ENCODE measurements at regions not wholly inside any gene's neighbourhood (a gene's known extent, or its start where the extent isn't known, plus 50 kb on each side); places are given as distances from the start of the nearest gene placed in this dataset.
A peak's percentile ranks its signal among the peaks of the same experiment; 100 is the strongest.

DNA sequence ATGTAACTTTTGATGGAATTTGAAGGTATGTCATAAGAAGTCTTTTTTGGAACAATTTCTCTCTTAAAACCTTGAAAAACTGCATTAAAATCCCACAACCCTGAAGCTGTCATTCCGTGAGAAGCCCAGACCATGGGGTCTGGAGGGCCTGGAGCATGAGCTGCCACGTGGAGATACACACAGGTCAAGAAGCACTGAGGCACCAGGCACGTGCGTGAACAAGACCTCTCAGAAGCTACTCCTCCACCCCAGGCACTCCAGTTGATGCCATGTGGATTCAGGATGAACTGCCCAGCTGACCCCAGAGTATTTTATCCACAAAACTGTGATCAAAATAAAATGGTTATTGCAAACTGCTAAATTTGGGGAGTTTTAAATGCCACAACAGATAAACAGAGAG is 227.5 kb upstream of the BRINP1 start:
- no peak for DNase-seq

DNA sequence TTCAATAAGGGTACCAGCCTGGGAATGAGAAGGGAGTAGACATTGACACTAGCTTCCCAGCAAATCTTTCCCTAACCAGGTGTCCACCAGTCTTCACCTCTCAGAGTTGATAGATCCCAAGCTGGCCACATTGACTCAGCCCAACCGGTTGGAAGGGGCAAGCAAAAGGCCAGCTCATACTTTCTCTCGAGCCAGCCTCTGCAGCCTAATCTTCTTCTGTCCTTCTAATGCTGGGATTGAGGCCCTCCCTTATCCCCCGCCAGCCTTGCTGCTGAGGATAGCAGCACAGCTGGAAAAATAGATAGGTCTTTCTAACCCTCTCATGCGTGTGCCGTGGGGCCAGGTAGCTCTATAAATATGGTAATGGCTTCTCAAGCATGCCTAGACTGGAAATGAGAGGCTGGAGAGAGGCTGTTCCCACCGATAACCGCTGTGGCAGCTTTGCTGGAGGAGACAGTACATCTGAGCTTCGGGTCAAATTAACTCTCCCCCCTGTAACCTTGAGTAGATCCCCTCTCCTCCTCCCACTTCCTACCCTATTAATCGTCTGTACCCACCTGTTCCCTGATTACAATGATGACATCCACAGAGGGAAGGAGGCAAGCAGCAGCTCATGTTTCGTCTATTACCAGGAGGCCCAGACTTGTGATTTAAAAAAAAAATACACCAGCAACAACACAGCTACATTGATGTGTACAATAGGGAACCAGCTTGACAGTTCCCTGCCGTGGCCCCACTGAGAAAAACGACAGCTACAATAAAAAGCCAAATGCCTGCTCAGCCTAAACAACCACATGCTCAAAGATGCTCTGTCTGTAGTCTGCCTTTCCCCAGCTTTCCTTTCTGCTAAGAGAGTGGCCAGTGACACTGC is 219.9 kb upstream of the BRINP1 start:
- no peak for DNase-seq

DNA sequence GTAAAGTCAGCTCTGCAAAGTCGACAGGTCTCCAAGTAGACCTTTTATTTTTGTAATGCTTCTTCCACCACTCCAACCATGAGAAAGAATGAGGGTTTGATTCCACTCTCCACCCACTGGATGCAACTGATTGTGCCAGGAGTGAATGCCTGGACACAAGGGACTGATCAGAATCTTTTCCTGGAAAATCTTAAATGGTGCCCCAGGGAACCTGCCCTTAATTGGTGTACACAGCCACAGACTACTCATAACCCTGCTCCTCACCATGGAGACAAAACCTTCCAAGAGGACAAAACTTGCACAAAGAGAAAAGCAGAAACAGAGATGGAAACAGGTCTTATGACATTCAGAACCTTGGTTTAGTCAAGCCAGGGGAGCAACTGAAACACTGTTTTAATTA is 208.6 kb upstream of the BRINP1 start:
- DNase-seq: no peak

DNA sequence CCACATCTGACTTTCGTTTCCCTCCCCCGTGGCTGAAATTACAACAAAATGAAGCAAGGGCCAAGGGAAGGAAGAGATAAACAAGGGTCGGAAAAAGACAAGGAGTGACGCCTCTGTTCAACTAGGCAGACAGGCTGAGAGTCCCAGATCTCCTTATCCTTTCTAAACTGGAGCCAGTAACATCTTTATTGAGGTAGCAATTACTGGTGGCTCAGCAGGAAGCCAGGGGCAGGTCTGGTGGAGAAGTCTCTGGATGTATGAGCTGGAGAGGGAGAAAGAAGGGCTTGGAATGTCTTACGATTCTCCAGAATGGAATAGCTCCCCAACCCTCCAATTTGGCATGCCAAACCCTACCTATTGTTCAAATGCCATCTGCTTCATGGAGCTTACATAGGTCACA is 190.8 kb upstream of the BRINP1 start:
- no peak for DNase-seq

DNA sequence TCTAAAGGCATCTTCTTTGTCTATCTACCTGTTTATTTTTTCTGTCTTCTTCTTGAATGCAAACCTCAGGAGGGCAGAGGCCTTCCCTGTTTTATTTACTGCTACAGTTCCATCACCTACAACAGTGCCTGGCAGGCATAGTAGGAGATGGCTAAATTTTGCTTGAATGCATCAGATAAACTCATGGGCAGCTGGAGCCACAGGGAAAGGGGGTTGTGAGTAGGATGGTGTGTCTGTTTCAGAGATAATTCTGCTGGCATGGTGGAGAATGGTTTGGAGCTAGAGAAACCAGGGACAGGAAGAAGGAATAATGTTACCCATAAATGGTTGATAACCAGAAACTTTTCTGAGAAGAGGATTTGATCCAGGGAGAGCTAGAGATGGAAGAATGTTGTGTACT is 189.8 kb upstream of the BRINP1 start:
- no peak for DNase-seq

DNA sequence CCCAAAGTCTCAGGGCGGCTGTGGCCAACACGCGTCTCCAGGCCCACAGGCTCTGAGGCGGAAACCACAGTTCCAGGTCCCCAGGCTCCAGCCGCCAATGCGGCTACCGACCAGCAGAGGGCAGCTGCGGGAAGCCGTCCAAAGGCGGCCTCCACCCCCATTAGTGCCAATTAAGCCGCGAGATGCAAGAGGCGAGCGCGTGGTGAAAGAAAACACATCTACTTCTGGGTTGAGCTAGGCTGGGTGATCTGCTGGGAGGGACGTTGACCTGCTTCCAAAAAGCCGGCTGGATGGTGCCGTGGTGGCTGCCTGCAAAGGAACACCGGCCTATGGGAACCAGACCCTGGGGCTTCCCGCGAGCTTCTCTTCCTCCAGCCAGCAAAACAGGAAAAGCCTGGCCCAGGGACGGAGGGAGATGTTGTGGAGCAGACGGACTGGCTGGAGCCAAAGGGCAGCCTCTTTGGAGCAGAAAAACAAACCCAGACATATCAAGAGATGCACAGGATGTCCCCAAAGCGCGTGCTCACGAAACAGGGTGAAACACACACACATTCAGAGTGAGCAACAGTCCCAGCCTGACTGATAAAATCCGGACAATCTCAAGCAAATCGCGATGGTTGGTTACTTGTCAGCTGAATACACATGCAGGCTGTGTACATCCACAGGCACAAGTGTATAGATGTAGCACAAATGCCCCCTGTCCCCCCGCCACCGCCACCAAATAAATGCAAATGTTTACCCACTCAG is 187.1 kb upstream of the BRINP1 start:
- DNase-seq: peak in 1 of 2 experiments; percentile 29

DNA sequence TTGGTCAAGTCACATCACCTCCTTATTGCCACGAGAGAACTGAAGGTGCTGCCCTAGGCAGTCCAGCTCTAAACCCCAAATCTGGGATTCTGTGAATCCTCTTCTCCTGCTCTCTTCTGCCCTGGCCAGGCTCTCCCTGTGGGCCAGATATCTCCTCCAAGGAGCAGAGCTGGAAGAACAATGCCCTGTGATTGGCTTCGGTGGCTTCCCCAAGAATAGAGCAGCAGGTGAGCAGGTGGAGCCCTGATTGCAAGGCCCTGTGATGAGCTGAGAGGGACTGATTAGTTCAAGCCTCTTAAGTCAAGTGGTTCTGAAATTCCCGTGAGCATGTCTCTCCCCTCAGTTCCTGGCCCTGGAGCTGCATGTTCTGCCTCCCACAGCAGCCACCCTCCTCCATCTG is 175.3 kb upstream of the BRINP1 start:
- DNase-seq: no peak

DNA sequence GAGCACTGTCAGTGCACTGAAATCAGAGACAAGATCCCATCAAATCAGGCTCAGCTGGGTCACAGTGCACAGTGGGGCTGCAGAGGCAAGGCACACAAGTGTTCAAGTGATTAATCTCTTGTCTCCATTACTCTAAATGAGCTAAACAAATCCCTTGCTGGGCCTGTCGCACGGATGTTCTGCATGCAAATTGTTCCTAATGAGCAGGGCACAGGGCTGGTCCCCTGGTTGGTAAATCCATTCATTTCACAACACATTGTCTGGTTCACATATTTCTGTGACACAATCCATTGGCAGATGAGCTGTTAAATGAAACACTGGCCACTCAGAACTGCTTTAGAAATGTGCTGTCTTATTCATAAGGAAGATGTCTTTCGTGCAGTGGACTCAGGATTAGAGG is 167.9 kb upstream of the BRINP1 start:
- no peak for DNase-seq

DNA sequence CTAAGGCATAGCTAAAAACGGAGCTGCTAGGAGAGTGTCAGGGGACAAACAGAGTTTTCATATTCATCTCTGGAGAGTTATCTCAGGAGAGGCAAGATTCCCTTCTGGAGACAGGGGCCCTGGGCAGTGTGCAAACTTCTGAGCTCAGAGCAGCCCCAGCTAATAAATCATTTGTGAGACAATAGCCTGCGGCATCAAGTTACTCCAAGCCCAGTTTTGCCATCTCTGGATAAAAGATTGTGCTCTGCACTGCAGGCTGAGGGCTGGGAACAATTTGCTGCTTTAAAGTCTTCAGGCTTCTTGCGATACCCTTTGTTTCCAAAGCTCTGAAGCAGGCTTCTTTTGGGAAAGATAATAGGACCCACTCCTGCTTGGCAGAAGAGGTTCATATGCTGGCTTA is 164.3 kb upstream of the BRINP1 start:
- no peak for DNase-seq

DNA sequence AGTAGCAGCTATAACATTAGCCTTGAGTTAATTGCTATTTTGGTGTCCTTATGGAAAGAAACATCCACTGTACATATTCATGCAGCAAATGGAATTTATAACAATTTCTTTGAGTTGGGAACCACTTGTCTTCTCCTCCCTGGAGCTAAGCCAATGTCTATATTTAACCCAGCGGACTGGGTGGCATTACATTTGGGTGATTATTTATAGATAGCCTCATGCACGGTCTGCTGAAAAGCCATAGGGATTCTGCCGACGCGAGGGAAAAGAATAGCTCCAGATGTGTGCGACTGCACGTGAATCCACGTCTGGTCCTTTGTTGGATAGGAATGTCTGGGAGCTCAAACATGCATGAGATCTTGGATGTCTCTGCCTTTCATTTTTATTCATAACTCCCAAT is 157.5 kb upstream of the BRINP1 start:
- no peak for DNase-seq

DNA sequence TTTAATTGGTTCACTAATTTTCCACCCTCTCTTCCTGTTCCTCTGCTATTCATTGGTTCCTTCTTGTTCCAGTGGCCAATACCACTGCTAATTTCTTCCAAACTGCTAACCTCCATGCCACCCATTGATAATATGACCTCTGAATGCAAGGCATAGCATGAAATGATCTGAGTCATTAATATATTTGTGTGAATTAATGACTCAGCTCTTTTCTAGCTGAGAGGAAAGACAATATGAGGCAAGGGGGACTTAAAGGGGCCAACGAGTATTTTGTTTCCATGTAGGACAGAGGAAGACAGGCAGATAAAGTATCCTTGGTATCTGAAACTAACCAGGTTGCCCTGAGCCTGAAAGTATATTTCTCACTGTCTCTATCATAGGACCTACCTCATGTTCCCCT is 154.3 kb upstream of the BRINP1 start:
- DNase-seq: no peak

DNA sequence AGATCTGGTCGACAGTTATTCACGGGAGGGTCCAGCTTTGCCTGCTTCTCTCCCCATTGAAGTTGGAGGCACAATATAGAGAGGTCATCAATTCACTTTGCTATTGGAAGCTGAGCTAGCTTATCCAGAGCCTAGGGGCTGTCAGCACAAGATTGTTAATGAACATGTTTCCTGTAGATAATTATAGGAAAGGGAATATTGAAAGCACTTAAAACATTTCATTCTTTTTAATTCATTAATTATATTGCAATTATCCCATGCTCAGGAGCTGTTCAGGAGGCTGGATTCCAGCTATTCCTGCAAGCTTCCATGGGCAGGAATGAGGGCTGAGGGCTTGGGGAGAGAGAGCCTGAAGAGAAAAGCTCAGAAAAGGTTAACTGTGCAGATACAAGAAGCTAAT is 153.1 kb upstream of the BRINP1 start:
- no peak for DNase-seq

DNA sequence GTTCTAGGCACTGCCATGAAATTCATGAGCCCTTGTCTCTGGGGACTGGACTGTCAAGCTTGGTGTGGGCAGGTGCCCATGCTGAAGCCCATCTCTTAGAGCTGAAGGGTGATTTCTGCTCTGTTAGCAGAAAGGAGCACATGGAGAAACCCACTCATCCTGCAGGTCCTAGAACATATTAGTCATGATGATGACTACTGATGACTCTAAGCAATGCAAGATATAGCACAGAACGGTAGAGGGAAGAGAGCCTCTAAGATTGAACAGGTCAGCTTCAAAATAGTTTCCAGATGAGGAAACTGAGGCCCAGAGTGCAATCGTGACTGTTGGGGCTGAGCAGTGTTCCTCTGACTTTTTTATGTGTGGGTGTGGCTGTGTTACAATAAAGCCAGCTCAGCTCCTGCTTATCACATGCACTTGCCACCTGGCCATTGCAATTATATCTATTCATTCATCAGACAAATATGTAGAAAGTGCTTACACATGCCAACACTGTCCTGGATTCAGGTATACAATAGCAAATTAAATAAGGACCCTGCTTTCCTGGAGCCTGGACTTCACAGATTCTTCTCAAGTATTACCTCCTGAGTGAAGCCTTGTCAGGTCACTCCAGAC is 140.2 kb upstream of the BRINP1 start:
- DNase-seq: no peak

DNA sequence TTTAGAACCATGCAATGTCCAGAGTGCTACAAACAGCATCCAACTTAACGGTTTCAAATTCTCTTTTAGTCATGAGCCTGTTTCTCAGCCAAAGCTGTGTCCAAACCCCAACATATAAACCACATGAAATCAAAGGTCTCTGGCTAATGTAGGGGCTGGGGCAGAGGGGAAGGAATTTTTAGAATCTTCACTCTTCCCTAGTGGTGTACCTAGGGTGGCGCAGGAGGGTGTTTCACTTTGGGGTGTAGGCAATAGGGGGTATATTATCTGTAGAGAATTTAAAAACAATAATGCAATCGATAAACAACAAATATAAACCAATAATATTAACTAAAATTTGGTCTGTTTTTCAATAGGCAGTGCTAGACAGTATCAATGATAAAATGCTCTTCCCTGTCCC is 132.1 kb upstream of the BRINP1 start:
- no peak for DNase-seq

DNA sequence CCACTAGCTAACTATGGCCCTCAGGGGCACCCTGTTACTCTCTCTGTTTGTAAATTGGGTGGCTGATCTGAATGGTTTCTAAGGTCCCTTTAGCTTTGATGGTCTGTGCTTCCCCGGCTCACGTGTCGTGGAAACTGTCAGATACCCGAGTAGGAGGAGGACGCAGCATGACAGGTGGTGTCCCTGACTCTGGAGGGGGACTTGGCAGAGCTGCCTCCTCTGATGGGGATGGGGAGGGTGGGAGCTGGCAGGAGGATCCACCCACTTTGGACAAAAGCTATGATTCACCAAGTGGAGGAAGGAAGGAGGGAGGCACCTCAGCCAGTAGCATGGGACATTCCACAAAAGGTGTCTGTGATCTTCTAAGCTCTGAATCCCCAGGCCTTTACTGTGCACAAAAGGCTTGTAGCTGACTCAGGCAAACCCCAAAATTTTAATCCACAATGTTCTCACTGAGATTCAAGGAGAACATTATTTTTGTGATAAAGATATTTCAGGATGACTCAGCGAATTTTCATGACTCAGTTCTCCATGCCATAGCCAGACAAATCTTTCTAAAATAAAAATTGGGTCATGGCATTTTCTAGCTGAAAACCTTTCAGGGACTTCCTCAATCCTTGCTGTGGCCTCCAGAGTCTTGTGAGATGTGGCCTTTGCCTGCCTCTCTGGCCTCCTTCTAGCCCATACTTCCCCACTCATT is 131.0 kb upstream of the BRINP1 start:
- no peak for DNase-seq

DNA sequence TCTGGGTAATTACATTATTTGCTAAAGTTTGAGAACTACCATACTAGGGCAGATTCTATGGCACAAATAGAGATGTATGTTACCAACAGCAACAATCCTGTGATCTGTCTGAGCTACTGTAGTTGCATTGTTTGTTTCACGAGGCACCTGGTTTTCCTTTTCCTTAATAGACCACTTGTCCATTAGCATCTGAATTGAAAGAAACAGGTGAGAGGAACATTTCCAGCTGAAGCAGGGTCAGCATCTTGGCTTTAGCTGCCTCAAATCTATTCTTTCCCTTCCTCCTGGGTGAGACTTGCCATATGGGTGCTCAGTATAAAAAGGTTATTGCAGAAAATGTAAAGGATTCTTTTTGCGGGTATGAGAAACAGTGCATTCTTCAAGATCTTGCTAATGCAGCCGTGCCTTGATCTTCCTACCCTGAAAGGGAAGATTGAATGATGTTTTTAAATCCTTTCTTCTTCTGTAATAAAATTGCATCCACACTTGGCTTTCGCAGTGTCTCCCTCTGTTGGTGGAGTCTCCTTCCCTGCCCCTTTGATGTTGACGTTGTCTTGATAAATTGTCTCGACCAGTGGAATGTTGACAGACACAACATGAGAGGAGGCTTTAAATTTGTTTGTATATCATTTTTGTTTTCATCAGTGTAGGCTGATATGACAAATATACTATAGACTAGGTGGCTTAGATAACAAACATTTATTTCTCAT is 118.0 kb upstream of the BRINP1 start:
- DNase-seq: no peak

DNA sequence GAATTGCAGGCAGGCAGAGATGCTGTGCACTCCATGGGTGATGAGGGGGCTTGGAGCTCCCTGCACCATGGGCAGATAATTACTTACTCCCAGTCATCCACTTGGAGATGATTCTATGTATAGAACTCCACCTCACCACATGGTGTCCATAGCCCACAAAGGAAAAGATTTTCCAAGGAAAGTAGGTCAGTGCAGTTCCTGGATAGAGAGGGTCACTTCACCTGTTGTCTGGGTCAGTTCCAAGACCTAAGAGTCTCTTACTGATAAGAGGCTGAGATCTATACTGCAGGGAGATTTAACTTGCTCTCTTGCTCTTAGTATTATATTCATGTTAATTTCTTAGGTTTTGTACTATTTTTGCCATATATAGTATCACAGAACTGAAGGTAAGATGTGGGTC is 113.9 kb upstream of the BRINP1 start:
- DNase-seq: no peak

DNA sequence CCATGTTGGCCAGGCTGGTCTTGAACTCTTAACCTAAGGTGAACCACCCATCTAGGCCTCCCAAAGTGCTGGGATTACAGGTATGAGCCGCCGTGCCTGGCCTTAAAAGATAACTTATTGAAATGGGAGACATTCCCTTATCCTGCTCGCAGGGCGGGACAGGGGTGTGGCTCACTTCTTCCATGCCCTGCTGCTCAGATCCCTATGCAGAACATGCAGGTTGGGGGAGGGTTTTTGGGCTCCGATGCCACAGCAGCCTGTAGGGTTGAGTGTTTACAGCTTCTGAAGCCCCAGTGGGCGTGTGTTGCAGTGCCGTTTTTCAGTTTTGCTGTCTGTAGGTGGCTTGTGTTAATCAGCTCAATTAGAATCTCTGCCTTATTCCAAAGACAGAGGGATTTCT is 108.0 kb upstream of the BRINP1 start:
- DNase-seq: no peak

DNA sequence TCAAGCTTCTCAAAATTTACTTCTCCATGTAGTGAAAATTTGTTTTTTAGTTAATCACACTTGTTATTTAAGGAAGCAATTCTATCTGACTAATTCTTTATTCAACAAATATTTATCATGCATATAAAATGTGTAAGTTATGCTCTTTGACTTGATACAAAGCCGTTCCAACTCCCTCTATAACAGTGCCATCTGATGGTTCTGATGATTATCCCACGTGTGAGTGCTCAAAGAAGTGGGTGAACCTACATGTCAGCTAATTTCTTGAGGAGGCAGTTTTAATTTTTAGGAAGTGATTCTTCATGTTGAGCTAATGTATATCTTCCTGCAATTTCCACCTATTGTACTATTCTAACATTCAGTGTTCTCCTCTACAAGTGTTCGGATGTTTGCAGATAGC is 88.8 kb upstream of the BRINP1 start:
- no peak for DNase-seq

DNA sequence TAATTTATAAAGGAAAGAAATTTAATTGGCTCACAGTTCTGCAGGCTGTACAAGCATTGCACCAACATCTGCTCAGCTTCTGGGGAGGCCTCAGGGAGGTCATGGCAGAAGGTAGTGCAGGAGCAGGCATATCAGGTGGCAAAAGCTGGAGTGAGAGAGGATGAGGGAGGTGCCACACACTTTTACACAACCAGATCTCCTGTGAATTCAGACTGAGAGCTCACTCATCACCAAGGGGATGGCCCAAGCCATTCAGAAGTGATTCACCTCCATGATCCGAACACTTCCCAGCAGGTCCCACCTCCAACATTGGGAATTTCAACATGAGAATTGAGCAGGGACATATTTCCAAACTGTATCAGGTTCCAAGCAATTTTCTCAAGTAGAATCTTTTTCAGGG is 84.7 kb upstream of the BRINP1 start:
- DNase-seq: no peak

DNA sequence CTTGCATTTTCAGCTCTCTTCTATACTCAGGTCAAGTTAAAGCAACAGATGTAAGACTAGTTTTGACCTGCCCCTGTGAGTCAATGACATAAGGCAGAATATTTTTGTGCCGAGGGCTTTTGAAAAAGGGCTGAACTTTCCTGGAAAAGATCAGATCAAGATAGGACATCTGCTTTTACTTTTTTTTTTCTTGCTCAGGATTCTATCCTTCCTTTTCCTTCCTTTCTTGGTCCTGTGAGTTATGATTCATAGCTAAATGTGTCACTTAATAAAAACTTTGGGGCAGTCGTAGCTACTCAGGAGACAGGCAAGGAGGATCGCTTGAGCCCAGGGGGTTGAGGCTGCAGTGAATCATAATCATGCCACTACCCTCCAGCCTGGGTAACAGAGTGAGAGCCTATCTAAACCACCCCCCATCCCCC is 84.3 kb upstream of the BRINP1 start:
- no peak for DNase-seq

DNA sequence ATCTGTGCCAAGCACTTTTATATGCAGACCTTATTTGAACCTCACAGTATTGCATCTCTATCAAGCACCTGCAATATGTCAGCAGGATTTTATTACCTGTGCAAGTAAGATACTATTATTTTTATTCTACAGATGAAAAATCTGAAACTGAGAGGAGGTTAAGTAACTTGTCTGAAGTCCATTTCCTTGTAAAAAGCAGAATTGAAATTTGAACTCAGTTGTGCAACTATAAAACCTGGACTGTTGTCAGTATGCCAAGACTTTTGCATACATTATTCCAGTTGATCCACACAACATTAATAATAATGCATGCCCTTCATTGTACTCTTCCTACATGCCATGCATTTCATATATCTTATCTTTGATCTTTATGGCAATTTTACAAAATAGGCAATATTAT is 82.2 kb upstream of the BRINP1 start:
- DNase-seq: no peak

DNA sequence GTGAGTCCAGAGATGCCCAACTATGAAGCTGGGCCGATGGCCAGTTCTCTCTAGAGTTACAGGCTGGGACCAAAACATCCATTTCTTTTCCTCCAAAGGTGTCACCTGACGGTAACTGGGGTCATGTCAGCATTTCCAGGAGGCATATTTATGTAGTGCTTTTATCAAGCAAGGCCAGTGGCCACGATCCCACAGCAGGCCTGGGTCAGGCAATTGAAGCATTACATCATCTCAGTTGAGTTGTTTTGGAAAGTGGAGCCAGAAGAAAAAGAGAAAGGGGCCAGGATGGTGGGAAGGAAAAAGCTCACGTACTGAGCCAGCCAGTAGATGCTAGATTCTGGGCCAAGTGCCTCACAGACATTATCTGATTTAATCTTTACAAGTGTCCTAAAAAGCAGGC is 73.9 kb upstream of the BRINP1 start:
- no peak for DNase-seq
